ENCODE measurements at regions not wholly inside any gene's neighbourhood (a gene's known extent, or its start where the extent isn't known, plus 50 kb on each side); places are given as distances from the start of the nearest gene placed in this dataset.

DNA sequence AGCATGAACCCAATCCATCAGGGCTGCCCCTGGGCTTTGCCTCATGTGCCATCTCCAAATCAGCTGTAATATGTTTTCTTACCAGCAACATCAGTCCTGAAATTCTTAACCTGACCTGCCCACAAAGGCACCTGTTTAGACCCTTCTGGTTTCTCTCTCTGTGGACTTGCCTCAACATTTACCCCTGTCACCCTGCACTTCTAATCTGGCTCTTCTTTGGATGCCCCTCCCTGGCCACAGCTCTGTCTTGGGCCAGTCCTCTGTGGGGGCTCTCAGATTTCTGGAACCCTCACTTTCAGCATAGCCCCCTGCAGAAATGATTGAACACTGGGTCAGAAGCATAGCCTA lies 168.7 kb upstream of the STAC start:
- Histone ChIP-seq H3K4me3 (no peak overlapping the region), H3K27ac (no peak overlapping the region), H3K27me3 (no peaks in the 10 kb centered on the region), H3K9me3 (no peaks in the 10 kb centered on the region), H3K4me1 (no peaks in the 10 kb centered on the region), H3K36me3 (no peaks in the 10 kb centered on the region)
- no peak for DNase-seq (ENCODE audit: extremely low spot score in 2 of 2)
- intact Hi-C loops (cut with DNase I): no loop called here
- TF ChIP-seq POLR2A (IDR thresholded peaks at IDR 0.05) (no peak), CTCF (IDR thresholded peaks at IDR 0.05) (no peak), POLR2AphosphoS5 (IDR thresholded peaks at IDR 0.05; ENCODE audit: insufficient read depth in 1 of 2, low read depth in 1 of 2) (no peak)

DNA sequence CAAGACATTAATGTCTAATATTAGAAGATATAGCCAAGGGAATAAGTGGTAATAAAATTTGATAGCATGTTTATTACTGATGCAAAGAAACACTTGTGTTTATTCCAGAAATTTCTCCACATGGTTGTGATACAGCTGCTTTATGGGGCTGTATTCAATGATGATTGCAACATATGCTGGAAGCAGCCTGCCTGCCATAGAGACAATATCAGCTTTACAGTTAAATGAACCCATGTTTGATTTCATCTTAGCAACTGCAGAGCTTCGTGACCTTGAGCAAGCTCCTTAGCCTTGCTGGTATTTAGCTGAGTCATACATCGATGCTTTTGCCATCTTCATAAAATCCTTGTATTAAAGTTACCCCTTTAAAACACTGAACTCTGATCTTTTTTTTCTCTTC lies 168.1 kb upstream of the STAC start:
- Histone ChIP-seq H3K9me3 (no peaks in the 10 kb centered on the region), H3K36me3 (no peaks in the 10 kb centered on the region), H3K4me3 (no peak overlapping the region), H3K27ac (no peak overlapping the region), H3K4me1 (no peaks in the 10 kb centered on the region), H3K27me3 (no peaks in the 10 kb centered on the region)
- intact Hi-C loops (cut with DNase I): no loop called here
- no peak for TF ChIP-seq POLR2A (IDR thresholded peaks at IDR 0.05)
- TF ChIP-seq CTCF (IDR thresholded peaks at IDR 0.05): no peak
- no peak for TF ChIP-seq POLR2AphosphoS5 (IDR thresholded peaks at IDR 0.05; ENCODE audit: insufficient read depth in 1 of 2, low read depth in 1 of 2)
- no peak for DNase-seq (ENCODE audit: extremely low spot score in 2 of 2)

DNA sequence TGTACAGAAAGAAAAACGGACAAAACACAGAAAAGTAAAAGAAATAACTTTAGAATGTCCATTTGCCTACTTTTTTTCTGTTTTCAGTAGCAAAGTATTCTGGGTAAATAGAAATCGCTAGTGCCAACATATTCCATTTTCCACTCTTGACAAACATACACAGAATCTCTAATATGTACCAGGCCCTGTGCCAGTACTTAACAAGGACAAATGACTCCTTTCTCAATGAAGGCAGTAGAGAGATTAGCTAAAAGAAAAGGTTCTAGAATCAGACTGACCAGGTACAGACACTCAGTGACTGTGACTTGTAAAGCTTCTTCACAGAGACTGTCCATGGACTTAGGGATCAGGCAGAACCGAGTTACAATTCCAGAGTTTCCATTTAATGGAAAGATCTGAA lies 165.8 kb upstream of the STAC start:
- Histone ChIP-seq H3K27me3 (no peaks in the 10 kb centered on the region), H3K4me3 (no peak overlapping the region), H3K36me3 (no peaks in the 10 kb centered on the region), H3K4me1 (no peaks in the 10 kb centered on the region), H3K27ac (no peak overlapping the region), H3K9me3 (no peaks in the 10 kb centered on the region)
- no peak for DNase-seq (ENCODE audit: extremely low spot score in 2 of 2)
- intact Hi-C loops (cut with DNase I): no loop called here
- no peak for TF ChIP-seq CTCF (IDR thresholded peaks at IDR 0.05)
- no peak for TF ChIP-seq POLR2A (IDR thresholded peaks at IDR 0.05)
- no peak for TF ChIP-seq POLR2AphosphoS5 (IDR thresholded peaks at IDR 0.05; ENCODE audit: insufficient read depth in 1 of 2, low read depth in 1 of 2)

- Histone ChIP-seq H3K9me3 (no peaks in the 10 kb centered on the region), H3K36me3 (no peaks in the 10 kb centered on the region), H3K4me3 (no peak overlapping the region), H3K27ac (no peak overlapping the region), H3K4me1 (no peaks in the 10 kb centered on the region), H3K27me3 (no peaks in the 10 kb centered on the region)
- no peak for DNase-seq (ENCODE audit: extremely low spot score in 2 of 2)
- intact Hi-C loops (cut with DNase I): no loop called here
- TF ChIP-seq CTCF (IDR thresholded peaks at IDR 0.05) (no peak), POLR2A (IDR thresholded peaks at IDR 0.05) (no peak), POLR2AphosphoS5 (IDR thresholded peaks at IDR 0.05; ENCODE audit: insufficient read depth in 1 of 2, low read depth in 1 of 2) (no peak)
These were observed 165.1 kb upstream of the STAC start for GRCh38 chr3:36215241-36215640.

GRCh38 chr3:36219398-36219797 lies 160.9 kb upstream of the STAC start:
- no peak overlapping the region for H3K27ac ChIP-seq
- no peaks in the 10 kb centered on the region for H3K27me3 ChIP-seq

More at GRCh38 chr3:36219398-36219797, 160.9 kb upstream of the STAC start:
- intact Hi-C loops (cut with DNase I): no loop called here
- Histone ChIP-seq H3K4me1 (no peaks in the 10 kb centered on the region), H3K9me3 (no peaks in the 10 kb centered on the region), H3K4me3 (no peak overlapping the region), H3K36me3 (no peaks in the 10 kb centered on the region)
- DNase-seq (ENCODE audit: extremely low spot score in 2 of 2): no peak
- TF ChIP-seq POLR2AphosphoS5 (IDR thresholded peaks at IDR 0.05; ENCODE audit: insufficient read depth in 1 of 2, low read depth in 1 of 2) (no peak), POLR2A (IDR thresholded peaks at IDR 0.05) (no peak), CTCF (IDR thresholded peaks at IDR 0.05) (no peak)

Measured in vagina (tissue), 2 donors.